Cardiac fibroblast (primary cell): ENCODE measurements at regions not wholly inside any gene's neighbourhood (a gene's known extent, or its start where the extent isn't known, plus 50 kb on each side); places are given as distances from the start of the nearest gene placed in this dataset.

ENCODE experiments used
- DNase-seq, 2 donors: peaks; one replicate each; pipeline versions ENCODE4 v3.0.0 to v3.0.0-alpha.2; 2010; ENCODE audit warnings: low read depth in 2 of 2
- H3K4me3 ChIP-seq, 2 donors: replicated peaks in 1 of 2; 1 replicate in 1 of 2; 2 replicates in 1 of 2; pipeline ENCODE4 v1.5.1; 2011; ENCODE audit warnings: low read depth in 2 of 2, low read length in 2 of 2, mild to moderate bottlenecking in 2 of 2, moderate library complexity in 1 of 2
- TF ChIP-seq, protein P1 (sequence below): IDR thresholded peaks from one replicate; pipeline ENCODE4 v1.5.1; 2011; ENCODE audit warnings: low read depth, mild to moderate bottlenecking, low read length, inconsistent platforms

GRCh38 chr4:181967401-181967800 lies 275.8 kb upstream of the TENM3 start:
- no peak for DNase-seq
- TF ChIP-seq, protein P1, sequence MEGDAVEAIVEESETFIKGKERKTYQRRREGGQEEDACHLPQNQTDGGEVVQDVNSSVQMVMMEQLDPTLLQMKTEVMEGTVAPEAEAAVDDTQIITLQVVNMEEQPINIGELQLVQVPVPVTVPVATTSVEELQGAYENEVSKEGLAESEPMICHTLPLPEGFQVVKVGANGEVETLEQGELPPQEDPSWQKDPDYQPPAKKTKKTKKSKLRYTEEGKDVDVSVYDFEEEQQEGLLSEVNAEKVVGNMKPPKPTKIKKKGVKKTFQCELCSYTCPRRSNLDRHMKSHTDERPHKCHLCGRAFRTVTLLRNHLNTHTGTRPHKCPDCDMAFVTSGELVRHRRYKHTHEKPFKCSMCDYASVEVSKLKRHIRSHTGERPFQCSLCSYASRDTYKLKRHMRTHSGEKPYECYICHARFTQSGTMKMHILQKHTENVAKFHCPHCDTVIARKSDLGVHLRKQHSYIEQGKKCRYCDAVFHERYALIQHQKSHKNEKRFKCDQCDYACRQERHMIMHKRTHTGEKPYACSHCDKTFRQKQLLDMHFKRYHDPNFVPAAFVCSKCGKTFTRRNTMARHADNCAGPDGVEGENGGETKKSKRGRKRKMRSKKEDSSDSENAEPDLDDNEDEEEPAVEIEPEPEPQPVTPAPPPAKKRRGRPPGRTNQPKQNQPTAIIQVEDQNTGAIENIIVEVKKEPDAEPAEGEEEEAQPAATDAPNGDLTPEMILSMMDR: no peak
- no peak overlapping the region for H3K4me3 ChIP-seq

DNA sequence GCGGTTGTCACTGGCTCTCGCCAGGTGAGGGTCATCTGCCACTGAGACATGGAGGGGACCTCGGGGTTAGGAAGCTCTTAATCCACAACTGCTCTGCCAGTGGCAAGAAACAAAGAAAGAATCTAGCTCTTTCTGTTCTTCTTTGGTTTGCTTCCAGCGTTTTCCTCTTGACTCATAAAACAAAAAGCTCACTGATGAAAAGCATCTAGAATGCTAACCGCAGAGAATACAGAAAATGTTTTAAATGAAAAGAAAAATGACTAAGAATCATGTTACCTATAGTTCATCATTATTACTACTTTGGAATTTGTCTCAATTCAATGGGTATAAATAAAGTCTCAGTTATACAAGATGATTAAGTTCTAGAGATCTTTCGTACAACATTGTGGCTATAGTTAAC lies 274.8 kb upstream of the TENM3 start:
- DNase-seq: peak; percentile 40 to 80
- TF ChIP-seq, protein P1: no peak
- H3K4me3 ChIP-seq: no peak overlapping the region

DNA sequence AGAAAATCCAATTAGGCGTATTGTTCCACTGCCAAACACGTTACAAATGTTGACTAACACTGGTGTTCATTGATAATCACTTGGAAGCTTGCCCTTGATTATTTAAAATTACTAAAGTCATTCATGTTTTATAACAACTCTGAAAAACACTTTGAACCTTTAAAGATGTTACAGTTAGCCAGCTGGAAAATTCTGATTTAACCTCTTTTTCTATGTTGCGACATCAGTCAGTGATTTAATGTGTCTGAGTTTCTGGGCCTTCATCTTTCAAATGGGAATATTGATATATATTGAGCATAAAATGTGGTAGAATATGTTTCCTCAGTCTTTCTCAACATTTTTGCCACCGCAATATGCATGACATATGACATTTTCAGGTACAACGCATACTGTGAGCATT lies 274.1 kb upstream of the TENM3 start:
- TF ChIP-seq, protein P1: no peak
- no peak for DNase-seq

DNA sequence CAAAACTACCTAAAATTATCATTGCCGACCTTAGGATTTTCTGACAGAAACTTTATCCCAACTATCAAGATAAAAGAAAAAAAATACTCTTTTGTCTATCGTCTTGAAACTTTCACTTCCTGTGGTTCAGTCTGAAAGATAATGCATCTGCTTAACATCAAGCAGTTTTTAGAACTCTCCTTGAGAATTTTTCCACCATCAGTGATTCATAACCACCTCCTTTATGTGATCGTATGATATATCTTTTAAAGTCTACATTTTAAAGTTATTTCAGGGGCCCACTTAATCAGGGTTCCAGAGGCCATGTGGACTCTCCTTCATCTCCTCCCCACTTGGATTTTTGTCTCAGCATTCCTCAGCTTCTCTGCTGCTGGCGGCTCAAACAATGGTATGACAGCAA lies 272.8 kb upstream of the TENM3 start:
- TF ChIP-seq, protein P1: no peak
- H3K4me3 ChIP-seq: no peak overlapping the region
- DNase-seq: no peak

More for the DNA sequence above, 274.1 kb upstream of the TENM3 start:
- H3K4me3 ChIP-seq: no peak overlapping the region

DNA sequence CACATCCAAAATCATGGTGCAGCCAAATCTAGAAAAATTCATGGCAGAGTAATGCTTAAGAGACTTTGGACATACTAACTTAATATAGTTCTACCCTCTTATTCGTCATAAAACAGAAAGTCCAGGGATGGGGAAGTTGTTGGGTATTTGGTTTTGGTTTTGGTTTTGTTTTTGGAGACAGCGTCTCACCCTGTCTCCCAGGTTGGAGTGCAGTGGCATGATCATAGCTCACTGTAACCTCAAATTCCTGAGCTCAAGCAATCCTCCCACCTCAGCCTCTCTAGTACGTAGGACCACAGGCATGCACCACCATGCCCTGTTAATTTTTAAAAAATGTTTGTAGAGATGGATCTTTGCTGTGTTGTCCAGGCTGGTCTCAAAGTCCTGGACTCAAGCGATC lies 271.8 kb upstream of the TENM3 start:
- TF ChIP-seq, protein P1: no peak
- no peak for DNase-seq

GRCh38 chr4:181971973-181972372 lies 271.2 kb upstream of the TENM3 start:
- DNase-seq: peak; percentile 48 to 65
- no peak overlapping the region for H3K4me3 ChIP-seq
- TF ChIP-seq, protein P1: no peak

More for the DNA sequence above, 271.8 kb upstream of the TENM3 start:
- no peak overlapping the region for H3K4me3 ChIP-seq

DNA sequence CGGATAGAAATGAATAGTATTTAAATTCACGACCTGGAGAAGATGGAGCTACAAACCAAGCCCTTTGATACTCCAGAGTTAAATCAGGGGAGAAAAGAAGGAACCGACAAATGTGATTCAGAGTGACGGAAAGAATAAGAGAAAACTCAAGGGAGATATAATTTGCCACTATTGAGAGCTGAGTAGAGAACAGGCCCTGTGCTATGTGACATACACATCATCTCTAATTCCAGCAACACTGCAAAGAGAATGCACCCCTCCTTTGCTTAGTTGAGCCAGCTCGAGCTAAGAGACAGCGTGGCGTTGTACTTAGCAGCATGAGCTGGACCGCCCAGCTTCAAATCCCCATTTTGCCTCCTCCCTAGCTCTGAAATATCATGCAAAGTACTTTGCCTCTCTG lies 266.4 kb upstream of the TENM3 start:
- DNase-seq: no peak
- TF ChIP-seq, protein P1: no peak
- no peak overlapping the region for H3K4me3 ChIP-seq
